Fibroblast of skin of right biceps (primary cell): ENCODE measurements at regions not wholly inside any gene's neighbourhood (a gene's known extent, or its start where the extent isn't known, plus 50 kb on each side); places are given as distances from the start of the nearest gene placed in this dataset.

Source experiments
- DNase-seq: peaks from one replicate; pipeline ENCODE4 v3.0.0-alpha.2; 2013

DNA sequence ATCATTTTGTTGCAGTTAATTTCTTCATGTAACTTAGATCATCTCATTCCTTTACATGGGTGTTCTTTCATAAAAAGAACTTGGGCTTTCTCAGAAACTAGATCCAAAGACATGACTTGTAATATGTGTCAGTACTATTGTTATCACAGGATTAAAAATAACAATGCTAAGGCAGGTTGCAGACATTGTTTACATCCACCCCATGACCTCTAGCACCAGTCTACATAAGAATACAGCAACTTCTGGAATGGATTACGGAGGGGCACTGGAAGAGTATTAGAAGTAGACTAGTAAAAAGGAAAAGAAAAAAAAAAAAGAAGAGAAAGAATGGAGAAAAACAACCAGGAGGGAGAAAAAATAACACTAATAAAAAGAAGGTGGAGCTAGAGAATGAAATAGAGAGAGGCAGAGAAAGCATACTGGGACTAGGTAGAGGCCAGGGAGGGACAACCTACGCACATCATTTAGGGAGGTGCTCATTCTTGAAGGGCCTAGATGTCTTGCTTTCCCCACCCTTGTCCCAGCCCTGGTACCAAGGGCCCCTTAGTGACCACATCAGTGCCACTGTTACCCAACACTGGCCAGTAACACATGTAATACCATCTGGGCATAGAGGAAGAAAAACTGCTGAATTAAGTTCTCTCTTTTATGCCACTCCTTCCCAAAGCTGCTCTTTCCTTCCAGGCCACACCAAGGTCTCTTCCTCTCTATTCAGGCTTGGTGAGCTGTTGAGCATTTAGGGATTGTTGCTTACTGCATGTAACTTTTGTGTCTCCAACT lies 70.6 kb upstream of the KLF7 start:
- DNase-seq: no peak

- peak; percentile 100 for DNase-seq
These were observed 73.3 kb upstream of the KLF7 start for GRCh38 chr2:207238831-207239701.

DNA sequence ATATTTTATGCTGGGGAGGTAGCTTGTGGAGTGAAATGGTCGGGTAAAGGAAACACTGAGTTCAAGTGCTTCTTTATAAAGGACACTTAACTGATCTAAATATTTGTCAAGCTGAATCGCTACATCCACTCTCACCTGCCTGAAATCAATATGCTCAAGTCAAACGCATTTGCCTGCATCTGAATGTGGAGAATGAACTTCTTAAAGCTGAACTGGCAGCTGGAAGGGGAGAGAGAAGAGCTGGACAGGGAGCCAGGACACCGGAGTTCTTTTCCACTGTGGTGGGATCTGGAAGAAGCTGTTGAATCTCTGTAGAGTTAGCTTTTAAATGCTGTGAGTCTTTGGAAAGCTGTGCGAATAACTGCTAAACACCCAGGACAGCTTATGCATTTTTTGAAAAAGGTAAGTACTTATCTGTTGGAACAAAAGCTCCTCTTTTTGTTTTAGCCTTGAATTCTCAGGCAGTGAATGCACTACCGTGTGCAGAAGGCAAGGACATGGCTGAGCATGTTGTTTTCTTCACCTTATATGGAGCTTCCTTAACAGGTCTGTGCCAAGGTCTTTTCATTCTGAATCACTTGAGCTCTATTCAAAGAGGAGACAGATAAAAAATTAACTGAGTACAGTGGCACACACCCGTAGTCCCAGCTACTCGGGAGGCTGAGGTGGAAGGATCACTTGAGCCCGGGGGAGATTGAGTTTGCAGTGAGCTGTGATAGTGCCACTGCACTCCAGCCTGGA lies 74.2 kb upstream of the KLF7 start:
- peak; percentile 83 for DNase-seq

DNA sequence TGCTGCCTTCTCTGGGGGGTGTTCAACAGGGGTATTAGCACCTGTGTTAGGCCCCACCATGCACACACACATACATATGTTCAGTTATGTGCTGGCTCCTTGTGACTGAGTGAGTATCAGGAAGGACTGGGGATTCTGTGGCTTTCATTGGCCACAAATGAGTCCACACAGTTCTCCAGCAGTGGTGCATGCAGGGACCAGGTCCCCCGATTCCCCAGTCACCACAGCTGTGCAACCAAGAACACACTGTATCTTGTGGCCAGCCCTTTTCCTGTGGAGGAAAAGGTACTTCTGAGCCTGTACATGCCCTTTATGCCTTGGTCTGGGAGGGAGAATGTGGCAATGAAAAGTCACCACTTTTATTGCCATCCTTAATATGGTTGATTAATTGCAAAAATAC lies 74.9 kb upstream of the KLF7 start:
- no peak for DNase-seq

GRCh38 chr2:207241198-207241597 lies 75.5 kb upstream of the KLF7 start:
- peak; percentile 53 for DNase-seq

- DNase-seq: no peak
These were observed 77.9 kb upstream of the KLF7 start for GRCh38 chr2:207243601-207244000.

GRCh38 chr2:207244971-207245925 lies 79.5 kb upstream of the KLF7 start:
- DNase-seq: no peak

- DNase-seq: no peak
These were observed 83.1 kb upstream of the KLF7 start for GRCh38 chr2:207248702-207249377.

DNA sequence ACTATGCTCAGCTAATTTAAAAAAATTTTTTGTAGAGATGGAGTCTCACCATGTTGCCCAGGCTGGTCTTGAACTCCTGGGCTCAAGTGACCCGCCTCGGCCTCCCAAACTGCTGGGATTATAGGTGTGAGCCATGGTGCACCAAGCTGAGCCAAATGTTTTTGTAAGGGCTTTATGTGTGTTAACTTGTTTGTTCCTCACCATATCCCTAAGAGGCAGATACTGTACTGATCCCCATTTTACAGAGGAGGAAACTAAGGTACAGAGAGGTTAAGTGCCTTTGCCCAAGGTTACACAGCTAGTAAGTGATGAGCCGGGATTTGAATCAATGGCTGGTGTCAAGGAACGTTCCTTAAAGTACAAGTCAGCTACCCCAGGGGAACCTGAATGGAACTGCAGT lies 85.3 kb upstream of the KLF7 start:
- DNase-seq: no peak

GRCh38 chr2:207251573-207252192 lies 85.9 kb upstream of the KLF7 start:
- DNase-seq: peak; percentile 68

- DNase-seq: no peak
These were observed 86.7 kb upstream of the KLF7 start for GRCh38 chr2:207252416-207252815.

DNA sequence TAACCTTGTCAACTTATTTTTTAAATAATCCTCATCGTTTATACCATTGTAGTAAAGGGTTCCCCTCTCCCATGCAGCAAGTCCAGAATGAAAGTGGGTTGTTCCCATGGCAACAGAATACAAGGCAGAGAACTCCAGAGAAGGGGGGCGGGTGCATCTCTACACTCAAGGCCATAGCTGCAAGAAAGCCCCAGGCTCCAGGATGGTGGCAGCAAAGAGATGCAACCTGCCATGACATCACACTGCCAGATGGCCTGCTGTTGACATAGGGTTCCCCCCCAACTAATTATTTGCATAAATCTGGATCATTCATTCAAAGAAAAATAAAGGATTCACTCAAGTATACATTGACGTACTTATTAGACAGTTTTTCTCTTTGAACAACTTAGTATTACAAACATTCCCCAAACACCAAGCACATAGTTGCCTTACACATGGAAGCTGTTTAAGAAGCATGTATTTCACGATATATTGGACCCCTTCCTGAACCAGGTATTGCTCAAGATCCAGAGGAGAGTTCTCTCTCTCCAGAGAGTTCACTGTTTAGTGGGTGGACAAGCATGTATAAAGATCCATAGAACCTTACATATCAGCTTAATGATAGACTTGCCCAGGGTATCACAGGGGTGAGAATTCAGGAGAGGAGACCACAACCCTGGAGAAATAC lies 87.4 kb upstream of the KLF7 start:
- peak; percentile 60 for DNase-seq

- DNase-seq: peak; percentile 99
These were observed 88.1 kb upstream of the KLF7 start for GRCh38 chr2:207253666-207254345.

- peak; percentile 85 for DNase-seq
These were observed 89.1 kb upstream of the KLF7 start for GRCh38 chr2:207254591-207255464.

GRCh38 chr2:207255565-207256470 lies 90.1 kb upstream of the KLF7 start:
- peak; percentile 44 for DNase-seq

GRCh38 chr2:207256476-207257207 lies 90.9 kb upstream of the KLF7 start:
- peak; percentile 89 for DNase-seq
